A673 (cell line): ENCODE measurements at regions not wholly inside any gene's neighbourhood (a gene's known extent, or its start where the extent isn't known, plus 50 kb on each side); places are given as distances from the start of the nearest gene placed in this dataset.

Source experiments
- BruUV-seq: library from RNA; stranded (reverse); fragments of 400-500 nt; replicated peaks from 2 replicates; lab custom pipeline; 2021; lab: Mats Ljungman, UMichigan
- CTCF ChIA-PET: fragments of 300-600 bp; sonication (Branson Sonifier 250); formaldehyde crosslinking; loops from one replicate; lab custom pipeline; 2022; ENCODE audit warnings: antibody characterized with exemption; lab: Charles Lee
- POLR2A ChIA-PET: fragments of 300-600 bp; sonication (Branson Sonifier 250); formaldehyde crosslinking; loops from one replicate; lab custom pipeline; 2022; ENCODE audit warnings: antibody characterized with exemption; ENCODE audit not compliant: low non-redundant PET; lab: Charles Lee
- DNase-seq: peaks from one replicate; pipeline ENCODE4 v3.0.0-alpha.2; 2015; ENCODE audit warnings: low spot score
- H3K27ac ChIP-seq: fragments of 200-600 bp; sonication (generic); 2 replicates; pipeline ENCODE4 v1.5.1; 2016; ENCODE audit warnings: mixed run types, low read depth, mild to moderate bottlenecking, mixed read lengths, antibody characterized with exemption, low read length; ENCODE audit not compliant: poor library complexity, severe bottlenecking
- H3K27me3 ChIP-seq: fragments of 200-600 bp; sonication (generic); replicated peaks from 2 replicates; pipeline ENCODE4 v1.6.1; 2017; ENCODE audit warnings: mixed run types, low read depth, mild to moderate bottlenecking, mixed read lengths, antibody characterized with exemption, low read length; ENCODE audit not compliant: insufficient read depth, poor library complexity
- H3K36me3 ChIP-seq: fragments of 200-600 bp; sonication (generic); 2 replicates; pipeline ENCODE4 v1.6.1; 2016; ENCODE audit warnings: mixed run types, mild to moderate bottlenecking, mixed read lengths, antibody characterized with exemption, low read length; ENCODE audit not compliant: insufficient read depth, poor library complexity, severe bottlenecking
- H3K4me1 ChIP-seq: fragments of 200-600 bp; sonication (generic); 2 replicates; pipeline ENCODE4 v1.6.1; 2017; ENCODE audit warnings: mixed run types, mild to moderate bottlenecking, mixed read lengths, antibody characterized with exemption, low read length; ENCODE audit not compliant: insufficient read depth, poor library complexity, severe bottlenecking
- H3K4me3 ChIP-seq: fragments of 200-600 bp; sonication (generic); 2 replicates; pipeline ENCODE4 v1.5.1; 2016; ENCODE audit warnings: low read depth, mixed run types, mild to moderate bottlenecking, mixed read lengths, low read length; ENCODE audit not compliant: poor library complexity, severe bottlenecking
- H3K9me3 ChIP-seq: fragments of 200-600 bp; sonication (generic); 2 replicates; pipeline ENCODE4 v1.6.1; 2016; ENCODE audit warnings: mixed run types, low read depth, mild to moderate bottlenecking, mixed read lengths, antibody characterized with exemption, low read length; ENCODE audit not compliant: poor library complexity, severe bottlenecking
- EZH2 ChIP-seq: fragments of 200-600 bp; sonication (generic); IDR thresholded peaks from 2 replicates; pipeline ENCODE4 v1.6.1; 2017; ENCODE audit warnings: borderline replicate concordance, low read depth, mild to moderate bottlenecking, mixed read lengths, antibody characterized with exemption, low read length; ENCODE audit not compliant: poor library complexity, severe bottlenecking
- intact Hi-C: fragments of 100-400 bp; cut with micrococcal nuclease; formaldehyde crosslinking; loops from one replicate; pipeline ENCODE4 v1.10.0; 2022; ENCODE audit not compliant: unreplicated experiment
- TF ChIP-seq, protein P1 (sequence below): fragments of 300-800, 200-600 bp; sonication (generic); conservative IDR thresholded peaks from 2 replicates; pipeline ENCODE4 v1.5.1; 2017; ENCODE audit warnings: low read depth, mild to moderate bottlenecking, antibody characterized with exemption, low read length, moderate library complexity, mixed read lengths

DNA sequence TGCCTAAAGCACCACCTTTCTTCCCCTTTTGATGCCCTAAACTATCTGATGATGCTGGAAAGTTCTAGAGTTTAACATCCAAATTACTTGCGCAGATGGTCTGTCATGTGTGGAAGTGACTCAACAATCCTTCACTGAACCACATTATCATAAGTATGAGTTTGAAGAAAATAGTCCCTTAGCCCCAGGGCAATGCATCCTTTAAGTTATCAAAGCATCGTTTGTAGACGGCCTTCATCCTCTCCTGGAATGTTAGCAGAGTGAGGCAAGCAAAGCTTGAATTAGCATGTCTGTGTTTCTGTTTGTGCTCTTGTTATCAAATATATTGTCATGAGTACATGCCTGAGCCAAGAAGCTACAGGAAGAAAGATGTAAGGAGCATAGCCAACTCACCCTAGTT, 570.9 kb downstream of the MID1IP1 start:
- Histone ChIP-seq H3K27me3 (no peaks in the 10 kb centered on the region), H3K27ac (no peak overlapping the region), H3K4me1 (no peaks in the 10 kb centered on the region), H3K9me3 (no peaks in the 10 kb centered on the region), H3K4me3 (no peak overlapping the region), H3K36me3 (no peaks in the 10 kb centered on the region)
- DNase-seq = no peak
- POLR2A ChIA-PET = no interaction called here
- intact Hi-C loops = no loop called here
- CTCF ChIA-PET = no interaction called here
- BruUV-seq = no TSS peak
- no peak for TF ChIP-seq EZH2
- TF ChIP-seq, protein P1, sequence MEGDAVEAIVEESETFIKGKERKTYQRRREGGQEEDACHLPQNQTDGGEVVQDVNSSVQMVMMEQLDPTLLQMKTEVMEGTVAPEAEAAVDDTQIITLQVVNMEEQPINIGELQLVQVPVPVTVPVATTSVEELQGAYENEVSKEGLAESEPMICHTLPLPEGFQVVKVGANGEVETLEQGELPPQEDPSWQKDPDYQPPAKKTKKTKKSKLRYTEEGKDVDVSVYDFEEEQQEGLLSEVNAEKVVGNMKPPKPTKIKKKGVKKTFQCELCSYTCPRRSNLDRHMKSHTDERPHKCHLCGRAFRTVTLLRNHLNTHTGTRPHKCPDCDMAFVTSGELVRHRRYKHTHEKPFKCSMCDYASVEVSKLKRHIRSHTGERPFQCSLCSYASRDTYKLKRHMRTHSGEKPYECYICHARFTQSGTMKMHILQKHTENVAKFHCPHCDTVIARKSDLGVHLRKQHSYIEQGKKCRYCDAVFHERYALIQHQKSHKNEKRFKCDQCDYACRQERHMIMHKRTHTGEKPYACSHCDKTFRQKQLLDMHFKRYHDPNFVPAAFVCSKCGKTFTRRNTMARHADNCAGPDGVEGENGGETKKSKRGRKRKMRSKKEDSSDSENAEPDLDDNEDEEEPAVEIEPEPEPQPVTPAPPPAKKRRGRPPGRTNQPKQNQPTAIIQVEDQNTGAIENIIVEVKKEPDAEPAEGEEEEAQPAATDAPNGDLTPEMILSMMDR = no peak

DNA sequence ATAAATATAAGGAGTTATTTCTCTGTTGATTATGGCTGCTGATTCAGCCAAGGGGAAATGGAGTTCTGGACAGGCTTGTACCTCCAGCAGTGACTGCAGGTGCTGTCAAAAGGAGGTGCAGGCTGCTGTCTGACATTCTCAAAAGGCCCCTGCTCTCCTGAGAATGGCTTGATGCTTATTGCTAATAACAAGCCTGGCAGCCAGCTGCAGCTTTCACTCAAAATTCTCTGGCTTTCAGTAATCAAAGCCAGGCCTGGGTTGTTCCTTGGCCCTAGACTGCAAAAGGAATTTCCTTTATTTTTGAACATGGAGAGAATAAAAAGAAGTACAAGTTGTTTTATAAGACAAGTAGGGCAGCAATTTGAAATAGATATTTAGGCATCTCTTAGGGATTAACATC, 575.9 kb downstream of the MID1IP1 start:
- intact Hi-C loops = no loop called here
- DNase-seq = no peak
- H3K4me1 ChIP-seq = no peaks in the 10 kb centered on the region
- BruUV-seq = no TSS peak
- POLR2A ChIA-PET = no interaction called here
- H3K4me3 ChIP-seq = no peak overlapping the region
- TF ChIP-seq, protein P1 = no peak
- TF ChIP-seq EZH2 = no peak
- H3K27me3 ChIP-seq = no peaks in the 10 kb centered on the region
- no peaks in the 10 kb centered on the region for H3K36me3 ChIP-seq
- no peaks in the 10 kb centered on the region for H3K9me3 ChIP-seq
- no peak overlapping the region for H3K27ac ChIP-seq
- CTCF ChIA-PET = no interaction called here

DNA sequence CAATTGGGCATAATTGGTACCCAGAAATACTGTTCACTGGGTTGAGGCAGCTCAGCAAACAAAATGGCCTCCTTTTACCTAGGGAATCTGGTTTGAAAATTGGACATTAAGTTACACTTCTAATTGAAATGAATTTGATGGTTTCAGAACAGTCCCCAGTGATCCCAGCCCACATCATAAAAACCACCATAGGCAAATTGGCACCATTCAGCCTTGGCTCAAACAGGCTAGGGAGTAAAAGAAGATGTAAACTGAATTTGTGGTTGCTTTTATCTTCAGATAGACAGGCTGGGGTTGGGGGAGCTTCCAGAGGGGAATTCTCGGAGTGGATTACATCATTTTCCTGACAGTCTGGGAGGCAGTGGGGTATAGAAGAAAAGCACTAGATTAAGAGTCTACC, 576.5 kb downstream of the MID1IP1 start:
- no peaks in the 10 kb centered on the region for H3K27me3 ChIP-seq
- H3K9me3 ChIP-seq = no peaks in the 10 kb centered on the region
- ChIA-PET POLR2A (no interaction called here), CTCF (no interaction called here)
- no peak overlapping the region for H3K27ac ChIP-seq
- no peak for TF ChIP-seq EZH2
- TF ChIP-seq, protein P1 = no peak
- no peaks in the 10 kb centered on the region for H3K4me1 ChIP-seq
- intact Hi-C loops = no loop called here
- no TSS peak for BruUV-seq
- no peaks in the 10 kb centered on the region for H3K36me3 ChIP-seq
- no peak for DNase-seq
- H3K4me3 ChIP-seq = no peak overlapping the region
